NCI-H1694 treated with DMSO at 0.1 percent for 48 hours (cell line): ENCODE measurements at regions not wholly inside any gene's neighbourhood (a gene's known extent, or its start where the extent isn't known, plus 50 kb on each side); places are given as distances from the start of the nearest gene placed in this dataset.

Experiments
- DNase-seq: peaks from one replicate; lab custom pipeline; 2025; lab: John Stamatoyannopoulos, UW

DNA sequence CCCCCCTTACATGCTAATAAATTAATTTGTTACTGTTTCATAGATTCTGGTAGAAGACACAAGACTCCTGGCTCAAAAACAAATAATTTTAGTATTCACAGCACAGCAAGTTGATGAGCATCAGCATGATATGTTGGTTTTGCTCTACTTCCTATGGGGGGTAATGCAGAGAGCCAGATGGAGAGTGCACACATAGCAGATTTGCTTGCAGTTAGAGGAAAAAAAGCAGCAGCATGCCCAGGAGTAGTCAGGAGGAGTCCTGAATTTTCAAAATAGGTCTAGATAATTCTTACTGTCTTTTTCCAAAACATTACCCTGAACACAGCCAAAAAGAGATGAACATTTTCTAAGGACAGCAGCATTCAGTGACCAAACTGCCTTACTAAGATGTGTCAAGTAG lies 261.3 kb downstream of the COX7C start:
- DNase-seq = no peak

DNA sequence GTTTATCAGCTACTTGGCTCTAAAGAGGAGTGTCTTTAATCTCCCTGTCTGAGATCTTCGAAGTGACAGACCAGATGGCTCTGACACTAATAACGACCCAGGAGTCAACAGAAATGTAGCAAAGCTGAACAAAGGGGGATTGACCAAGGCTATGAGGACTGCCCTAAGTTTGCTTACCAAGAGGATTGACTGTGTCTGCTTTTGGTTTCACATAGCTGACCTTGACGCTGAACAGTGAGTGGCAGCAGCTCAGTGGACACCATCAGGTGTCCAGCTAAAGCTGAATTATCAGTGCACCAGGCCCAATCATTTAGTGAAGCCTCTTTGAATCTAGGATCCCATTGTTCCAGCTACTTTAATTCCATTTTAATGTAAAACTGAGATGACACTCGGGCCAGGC lies 262.6 kb downstream of the COX7C start:
- no peak for DNase-seq

DNA sequence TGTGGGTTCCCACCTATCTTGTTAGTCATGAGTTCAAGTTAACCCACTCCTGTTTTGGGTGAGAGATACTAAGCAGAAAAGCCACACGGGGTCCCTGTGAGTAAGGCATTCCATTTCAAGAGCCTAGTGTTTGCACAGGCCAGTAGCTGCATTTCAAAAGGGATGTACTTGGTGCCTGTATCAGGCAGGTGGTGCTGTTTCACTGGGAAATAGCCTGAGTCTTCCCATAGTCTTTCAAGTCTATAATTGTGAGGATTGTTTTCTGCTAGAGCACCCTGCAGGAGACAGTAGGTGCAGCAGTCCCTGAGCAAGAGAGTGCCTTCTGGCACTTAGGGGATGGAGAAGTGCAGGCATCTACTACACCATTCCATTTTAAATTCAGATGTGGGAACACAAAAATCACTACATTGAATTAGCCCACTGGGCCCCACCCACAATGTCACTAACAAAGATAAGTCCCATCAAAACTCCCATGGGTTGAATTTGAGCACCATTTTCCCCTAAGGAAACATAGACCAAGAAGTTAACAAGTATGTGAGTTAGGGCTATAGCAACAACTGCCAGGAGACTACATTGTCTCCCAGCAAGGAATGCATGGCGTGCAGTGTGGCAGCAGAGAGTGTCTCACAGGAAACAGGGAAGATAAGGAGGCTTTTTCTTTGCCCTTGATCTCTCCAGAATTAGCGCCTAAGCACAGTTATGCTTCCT lies 263.2 kb downstream of the COX7C start:
- peak; percentile 79 for DNase-seq

DNA sequence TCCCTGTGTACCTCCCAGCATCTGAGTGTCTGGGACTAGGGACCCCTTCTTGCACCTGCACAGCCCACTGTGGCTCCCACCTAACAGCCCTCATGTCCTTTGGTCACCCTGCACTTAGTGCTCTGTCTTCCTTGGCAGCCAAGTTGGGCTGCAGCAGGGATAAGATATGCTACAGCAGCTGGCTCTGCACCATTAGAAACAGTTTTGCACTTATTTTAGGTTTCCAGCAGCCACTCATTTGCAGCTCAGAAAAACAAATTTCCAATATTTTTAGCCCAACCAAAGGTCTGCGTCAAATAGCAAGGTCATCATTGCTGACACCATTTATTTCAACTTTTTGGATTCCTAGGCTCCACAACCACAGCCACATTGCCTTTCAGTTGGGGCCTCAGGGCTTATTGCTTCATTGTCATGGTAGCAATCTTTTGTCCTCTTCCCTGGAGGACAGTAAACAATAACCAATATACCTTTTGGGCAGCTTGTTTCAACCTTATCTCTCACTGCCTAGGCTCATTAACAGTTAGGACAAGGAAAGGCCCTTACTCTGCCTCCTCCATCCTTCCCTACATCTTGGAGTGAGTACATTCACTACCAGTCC lies 263.9 kb downstream of the COX7C start:
- no peak for DNase-seq

DNA sequence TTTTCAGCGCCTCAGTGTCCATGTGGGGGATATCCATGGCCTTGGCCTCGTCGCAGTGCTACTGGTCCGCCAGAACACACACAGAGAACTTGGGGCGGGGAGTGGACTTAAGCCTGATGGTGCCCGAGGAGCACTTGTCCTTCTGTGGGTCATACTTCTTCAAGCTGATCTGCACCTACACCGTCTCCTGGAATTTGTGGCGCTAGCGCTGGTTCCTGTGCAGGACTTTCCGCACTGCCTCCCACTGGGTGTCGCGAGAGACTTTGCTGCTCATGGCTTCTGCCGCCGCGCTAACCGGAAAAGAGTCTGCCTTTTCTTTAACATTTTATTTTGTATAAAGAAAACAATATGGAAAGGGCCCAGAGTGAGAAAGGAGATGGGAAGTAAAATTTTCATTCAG lies 266.9 kb downstream of the COX7C start:
- no peak for DNase-seq

DNA sequence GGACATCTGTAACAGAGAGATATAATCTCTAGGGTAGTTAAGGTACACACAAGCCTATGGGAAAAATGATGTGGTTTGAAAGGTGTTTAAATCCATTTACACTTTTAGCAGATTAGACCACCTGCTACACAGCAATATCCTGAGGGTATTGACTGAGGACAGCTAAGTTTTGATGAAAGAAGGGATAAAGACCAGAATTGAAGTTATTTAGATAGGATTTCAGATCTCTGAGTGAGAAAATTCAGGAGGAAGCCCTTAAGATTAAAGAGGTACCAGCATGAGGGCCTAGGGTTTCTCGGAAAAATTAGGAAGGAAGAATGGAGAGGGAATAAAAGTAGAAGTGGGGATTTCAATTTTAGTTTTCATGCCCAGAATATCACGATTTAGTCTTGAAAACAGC lies 267.3 kb downstream of the COX7C start:
- DNase-seq = no peak

DNA sequence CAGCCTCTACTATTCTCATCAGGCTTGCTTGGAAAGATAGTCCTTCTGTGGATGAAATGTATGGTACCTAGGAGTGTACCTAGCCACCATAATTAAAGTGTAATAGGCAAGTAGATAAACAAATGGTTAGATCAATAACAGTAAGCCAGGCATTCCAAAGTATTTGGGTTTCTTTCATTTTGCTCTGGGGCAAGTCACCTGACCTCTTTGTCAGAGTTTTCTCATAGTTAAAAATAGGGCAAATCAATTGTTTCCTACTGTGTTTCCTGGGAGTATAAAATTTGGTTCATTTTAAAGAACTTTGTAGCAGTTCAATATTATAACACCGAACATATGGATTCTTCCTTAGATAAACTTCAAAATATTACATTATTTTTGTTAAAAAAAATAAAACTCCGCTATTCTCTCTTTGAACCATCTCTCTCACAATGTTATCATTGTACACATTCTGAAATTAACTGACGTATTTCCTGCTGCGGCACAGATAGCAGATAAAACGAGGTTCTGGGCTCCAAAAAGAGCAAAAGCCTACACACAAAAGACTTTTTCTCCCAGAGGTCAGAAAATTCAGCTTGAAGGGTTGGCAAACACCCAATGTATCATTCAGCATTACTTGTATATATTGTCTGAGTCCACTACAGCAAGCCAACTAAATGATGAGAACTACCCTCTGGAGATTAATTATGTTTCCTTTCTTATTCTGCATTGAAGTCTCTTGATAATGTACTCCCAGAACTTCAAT lies 267.9 kb downstream of the COX7C start:
- DNase-seq = no peak

DNA sequence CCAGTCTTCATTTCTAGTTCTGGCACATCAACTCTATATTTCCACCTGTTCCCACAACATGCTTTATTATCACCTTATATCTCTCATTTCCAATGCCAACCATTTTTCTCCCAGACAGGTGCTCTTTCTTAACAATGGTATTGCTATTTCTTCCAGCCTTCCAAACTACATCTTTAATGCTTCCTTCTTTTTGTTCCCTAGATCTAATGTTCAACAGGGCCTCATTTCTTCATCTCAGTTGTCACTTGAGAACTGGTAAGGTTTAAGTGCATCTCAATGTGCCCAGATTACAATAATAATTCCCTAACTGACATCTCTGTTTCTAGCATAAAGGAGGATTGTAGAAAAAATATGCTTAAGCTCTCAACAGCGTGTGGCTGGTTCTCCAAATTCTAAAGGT lies 272.6 kb downstream of the COX7C start:
- DNase-seq = no peak

DNA sequence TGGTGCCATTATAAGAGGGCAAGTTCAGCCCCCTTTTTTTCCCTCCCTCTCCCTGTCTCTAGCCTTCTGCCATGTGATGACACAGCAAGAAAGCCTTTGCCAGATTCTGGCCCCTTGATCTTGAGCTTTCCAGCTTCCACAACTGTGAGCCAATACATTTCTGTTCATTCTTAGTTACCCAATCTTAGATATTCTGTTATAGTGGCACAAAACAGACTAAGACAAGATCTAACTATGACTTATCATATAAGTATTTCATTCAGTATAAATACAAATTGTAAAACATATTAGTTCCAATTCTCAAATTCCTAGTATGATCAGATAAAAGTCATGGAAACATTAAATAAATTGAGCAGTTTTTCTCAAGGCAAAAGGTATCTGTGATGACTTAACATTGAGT lies 276.3 kb downstream of the COX7C start:
- no peak for DNase-seq

DNA sequence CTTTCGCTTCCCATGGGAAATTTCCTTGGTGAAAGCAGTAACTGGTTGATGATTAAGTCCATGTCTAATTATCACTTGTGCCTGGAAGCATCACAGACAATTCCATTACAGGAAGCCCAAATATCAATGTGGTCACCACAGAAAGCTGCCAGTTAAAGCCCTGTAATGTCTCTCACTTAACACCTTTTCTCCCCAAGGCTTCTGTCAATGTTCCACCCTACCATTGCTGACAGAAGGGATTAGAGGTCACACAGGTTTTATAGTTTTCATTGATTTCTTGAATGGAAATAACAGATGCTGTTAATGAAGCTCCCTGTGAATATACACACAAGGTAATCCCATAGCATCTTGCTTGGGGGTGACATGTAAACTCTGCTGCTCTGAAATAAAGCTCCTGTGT lies 279.2 kb downstream of the COX7C start:
- no peak for DNase-seq

DNA sequence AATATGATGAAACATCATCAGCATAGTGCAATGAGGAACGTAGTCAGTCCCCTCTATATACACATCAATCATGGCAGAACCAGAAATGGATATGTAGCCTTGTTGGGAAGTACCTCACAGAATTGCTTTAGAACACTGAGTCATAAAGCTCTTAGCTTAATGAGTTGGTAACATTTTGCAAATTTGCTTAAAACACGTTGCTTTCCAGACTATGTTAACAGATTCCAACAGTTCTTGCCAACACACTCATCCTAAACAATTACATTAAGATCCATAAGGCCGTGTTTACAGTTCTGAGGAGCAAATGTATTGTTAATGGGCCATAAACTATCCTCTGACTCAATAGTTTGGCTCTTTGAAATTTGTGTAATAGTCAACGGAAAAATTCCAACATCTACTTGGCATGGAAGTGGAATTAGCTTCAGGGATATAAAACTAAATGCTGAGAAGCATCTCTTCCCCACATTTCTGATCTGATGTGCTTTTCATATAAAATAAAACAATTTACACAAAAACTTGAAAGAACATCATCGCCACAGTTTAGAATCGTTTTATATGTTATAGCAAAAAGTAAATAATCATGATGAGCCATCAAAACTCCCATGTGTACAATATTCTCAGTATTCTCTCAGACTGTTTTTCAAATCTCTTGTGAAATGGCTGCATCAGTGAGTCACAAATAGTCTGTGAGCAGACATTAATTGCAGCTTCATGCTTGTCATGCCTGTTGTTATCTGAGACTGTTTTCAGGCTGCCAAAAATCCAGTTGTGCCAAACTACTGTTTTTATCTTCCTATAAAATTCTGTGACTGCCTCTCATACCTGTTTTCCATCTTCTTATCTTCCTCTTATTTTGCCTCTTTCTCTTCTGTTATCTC lies 291.9 kb downstream of the COX7C start:
- DNase-seq = peak; percentile 24

DNA sequence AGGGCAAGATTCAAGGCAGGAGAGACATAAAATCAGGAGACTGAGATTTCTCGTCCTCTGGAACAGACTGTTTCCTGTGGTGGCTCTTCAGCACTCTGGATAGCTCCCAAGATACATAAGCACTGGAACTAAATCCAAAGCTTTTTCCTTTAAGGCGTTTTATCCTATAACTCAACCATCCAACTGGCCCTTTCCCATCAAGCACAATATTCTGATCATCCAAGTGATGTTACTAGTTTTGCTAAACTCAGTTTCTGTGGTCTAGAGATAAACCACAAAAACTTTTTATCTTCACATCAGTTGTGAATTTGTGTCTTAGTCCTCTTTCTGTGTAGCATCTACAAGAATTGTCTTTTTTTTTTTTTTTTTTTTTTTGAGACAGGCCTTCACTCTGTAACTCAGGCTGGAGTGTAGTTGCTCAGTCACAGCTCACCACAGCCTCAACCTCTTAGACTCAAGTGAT lies 299.4 kb downstream of the COX7C start:
- no peak for DNase-seq

DNA sequence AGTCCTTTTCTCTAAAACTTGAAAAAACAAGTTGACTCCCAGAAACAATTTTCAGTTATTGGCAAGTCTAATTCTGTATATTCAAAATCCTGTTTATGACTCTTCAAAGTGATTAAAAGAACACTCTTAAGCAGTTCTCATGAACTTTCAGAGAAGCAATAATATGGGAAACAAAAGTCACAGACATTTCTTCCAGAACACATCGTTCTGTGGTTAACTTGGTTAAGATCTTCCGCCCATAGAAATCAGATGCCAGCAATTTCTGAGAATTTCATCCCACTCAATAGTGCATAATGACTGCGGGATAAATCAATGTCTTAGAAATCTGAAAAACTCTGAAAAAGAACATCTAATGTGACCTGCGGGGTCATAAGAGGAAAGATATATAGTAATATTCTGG lies 300.5 kb downstream of the COX7C start:
- no peak for DNase-seq

DNA sequence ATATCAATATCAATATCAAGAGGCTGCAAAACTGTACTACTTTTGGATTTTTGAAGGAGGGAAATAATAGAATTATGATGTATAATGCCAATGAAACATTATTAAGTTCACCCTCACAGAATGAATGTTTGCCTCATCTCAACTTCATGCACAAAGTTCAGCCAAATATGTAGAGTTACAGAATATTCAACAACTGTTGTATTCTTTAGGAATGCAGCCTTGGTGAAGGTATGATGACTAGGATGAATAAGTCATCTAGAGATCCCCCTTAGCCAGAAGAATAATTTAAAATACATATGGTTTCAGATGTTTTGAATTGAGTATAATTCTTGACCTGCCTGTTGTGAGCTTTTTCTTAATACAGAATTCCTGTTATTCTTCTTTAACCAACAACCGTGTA lies 308.3 kb downstream of the COX7C start:
- DNase-seq = no peak

DNA sequence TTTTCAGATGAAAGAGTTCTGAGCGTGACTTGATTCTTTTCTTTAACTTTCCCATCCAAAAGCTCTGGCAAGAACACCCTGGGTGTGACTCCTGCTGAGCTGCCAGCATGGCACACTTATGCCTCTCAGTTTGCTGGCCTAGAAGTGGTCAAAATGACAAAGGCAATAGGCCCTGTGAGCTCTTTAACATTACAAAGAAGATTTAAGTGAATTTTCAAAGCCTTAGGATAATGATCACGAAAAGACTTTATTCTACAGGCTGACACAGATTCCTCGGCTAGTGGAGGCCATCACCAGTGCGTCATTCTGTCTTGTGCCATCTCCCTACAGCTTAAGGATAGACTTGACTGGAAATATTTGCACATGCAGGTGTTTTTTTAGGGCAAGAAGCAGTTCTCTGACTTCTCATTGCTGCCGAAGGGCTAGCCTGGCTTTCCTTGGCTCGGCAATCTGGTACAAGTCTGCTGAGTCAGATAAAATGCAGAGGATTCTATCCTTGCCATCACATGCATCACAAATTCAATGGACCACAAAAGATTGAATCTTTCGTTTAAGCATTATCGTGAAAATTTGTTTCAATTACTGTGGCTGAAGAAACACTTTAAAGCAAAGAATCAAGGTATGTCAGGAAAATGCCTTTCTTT lies 311.5 kb downstream of the COX7C start:
- DNase-seq = no peak

DNA sequence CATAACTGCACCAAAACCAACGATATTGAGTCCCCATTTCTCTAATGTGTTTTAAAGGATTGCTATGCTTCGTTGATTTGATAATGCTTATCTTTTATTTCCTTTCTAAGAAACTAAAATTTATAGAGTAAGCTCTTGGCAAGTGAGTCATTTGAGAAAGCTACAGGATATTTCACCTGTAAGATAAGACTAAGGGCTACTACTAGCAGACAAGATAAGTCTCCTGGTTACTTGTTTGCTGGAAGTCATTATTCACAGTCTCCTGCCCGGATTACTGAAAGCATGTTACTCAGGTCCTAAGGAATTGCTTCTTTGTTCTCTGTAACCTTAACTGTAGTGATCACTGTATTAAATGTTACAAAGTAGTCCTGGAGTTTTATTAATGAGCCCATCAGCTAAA lies 315.9 kb upstream of the RASA1 start:
- DNase-seq = no peak

DNA sequence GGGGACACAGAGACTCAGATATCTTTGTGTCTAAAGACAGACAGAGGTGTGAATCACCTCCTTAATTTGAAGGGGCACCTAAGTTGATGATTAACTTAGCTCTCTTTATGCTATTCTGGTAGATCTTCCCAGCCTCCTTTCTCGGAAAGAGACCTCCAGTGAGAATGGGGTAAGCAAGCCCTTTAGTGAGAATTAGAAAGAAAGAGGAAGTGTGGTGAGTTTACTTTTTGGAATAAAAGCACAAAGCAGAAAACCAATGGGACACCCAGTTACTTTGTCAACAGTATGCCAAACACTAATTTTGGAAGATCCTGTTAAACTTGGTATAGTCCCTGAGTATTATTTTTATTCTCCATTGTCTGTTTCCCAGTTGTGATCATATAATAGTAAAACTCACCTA lies 302.8 kb upstream of the RASA1 start:
- DNase-seq = no peak

DNA sequence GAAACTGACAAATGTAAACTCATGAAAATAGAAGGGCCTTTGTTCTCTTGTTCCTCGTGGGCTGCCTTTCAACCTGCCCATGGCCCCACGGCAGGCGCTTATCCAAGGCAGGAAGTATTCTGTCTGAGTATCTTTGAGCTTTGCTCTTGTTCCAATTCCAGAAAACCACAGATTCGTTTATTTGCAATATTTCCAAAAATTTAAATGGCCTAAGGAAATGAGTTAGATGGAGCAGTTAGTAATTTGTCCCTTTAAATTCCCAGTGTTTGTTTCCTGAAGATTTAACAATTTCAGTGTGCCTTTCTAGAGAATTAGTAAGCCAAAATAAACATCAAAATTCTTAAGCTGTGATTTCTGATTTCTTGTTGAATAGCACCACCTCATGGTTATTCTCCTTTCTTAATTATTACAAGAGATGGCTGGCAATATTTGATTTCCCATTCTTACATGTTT lies 299.4 kb upstream of the RASA1 start:
- peak; percentile 49 for DNase-seq

DNA sequence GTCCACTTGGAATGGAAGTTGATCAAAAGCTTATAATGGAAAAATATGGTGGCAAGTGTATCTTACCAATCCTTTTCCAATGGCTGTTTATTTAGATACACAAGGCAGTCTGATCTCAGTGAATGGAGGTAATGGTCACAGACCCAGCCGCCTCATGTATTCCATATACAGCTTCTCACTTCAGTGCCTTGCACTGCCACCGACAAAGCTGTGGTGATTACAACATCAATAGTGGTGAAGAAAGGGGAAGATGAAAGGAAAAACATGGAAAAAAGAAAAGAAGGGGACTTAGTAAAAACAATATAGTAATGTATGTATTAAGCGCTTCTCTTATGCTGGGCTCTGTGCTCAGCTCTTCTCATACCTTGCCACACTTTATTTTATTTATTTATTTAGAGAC lies 297.3 kb upstream of the RASA1 start:
- no peak for DNase-seq

DNA sequence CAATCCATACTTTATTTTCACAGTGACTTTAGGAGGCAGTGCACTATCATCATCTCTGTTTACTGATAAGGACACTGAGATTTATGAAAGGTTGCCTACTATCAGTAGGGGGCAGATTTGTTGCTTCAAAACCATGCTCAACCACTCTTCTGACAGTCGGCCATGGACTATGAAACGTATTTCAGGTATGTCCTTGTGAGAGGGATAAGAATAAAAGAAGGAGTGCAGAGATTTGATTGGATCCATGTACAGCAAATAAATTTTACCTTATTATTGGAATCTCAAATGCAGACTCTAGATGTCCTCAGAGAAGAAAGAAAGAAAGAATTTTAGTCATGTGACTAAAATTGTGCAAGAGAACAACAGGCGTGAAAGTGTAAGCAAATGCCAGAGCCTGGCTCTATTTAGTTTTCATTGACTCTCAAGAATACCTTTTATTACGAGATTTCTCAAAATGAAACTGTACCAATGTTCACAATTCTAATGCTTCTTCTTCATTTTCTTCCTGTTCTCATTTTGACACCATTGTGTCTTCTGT lies 296.6 kb upstream of the RASA1 start:
- no peak for DNase-seq

DNA sequence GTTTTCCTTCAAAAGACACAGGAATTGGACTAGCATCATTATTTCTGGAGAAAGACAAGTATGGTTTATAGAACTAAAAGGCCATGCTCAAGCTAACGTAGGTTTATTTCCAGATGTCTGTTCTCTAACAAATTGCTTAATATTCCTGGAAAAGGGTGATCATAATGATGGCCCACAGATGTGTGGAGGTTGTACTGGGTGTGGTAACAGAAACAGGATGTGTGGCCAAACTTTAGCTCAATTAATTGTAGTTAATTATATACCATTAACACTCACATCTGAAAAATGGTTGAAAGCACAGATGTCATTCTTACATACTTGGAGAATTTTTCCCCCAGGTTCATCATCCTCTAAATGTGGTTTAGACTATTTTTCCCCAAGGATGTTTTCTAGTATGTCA lies 292.7 kb upstream of the RASA1 start:
- DNase-seq = no peak

DNA sequence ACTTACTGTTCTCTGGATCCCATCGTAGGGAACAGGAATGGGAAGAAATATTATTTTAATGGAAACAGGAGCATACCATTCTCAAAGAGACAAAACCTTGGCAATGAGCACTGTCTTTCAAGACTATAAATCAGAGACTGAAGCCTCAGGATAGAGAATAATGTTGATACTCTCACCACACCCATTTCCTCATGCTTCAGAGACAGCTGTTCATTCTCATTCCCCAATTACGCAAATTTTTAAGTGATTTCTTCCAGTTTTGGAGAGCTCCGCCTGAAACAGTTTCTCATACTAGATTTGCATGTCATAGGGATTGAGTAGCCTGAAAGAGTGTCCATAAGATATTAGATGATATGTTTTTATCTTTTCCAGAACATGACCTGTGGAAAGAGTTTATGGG lies 290.5 kb upstream of the RASA1 start:
- no peak for DNase-seq
